ENCODE measurements at regions not wholly inside any gene's neighbourhood (a gene's known extent, or its start where the extent isn't known, plus 50 kb on each side); places are given as distances from the start of the nearest gene placed in this dataset.

DNA sequence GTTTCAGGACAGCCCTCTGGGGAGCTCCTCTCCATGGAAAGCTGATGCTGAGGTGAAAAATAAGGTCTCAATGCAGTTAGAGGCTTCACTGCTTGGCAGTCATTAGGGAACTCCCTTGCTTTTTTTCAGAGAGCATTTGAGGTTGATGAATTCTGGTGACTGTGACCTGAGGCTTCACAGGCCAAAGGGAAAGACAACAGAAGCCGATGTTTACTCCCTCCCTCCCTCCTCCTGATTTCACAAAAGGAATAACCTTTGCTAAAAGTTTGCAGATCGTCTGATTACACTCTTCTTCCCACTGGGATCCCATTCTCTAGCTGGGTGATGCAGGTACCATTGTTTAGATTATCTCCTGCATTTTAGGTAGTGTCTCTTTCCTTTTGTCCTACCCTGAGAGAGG is 329.4 kb downstream of the KIF4B start:
- no peaks in the 10 kb centered on the region for H3K27me3 ChIP-seq (ENCODE audit: control insufficient read depth, insufficient read depth, low read length)
- DNase-seq (ENCODE audit: low read depth, low spot score) (no peak), ATAC-seq (no peak)
- no peaks in the 10 kb centered on the region for H3K36me3 ChIP-seq (ENCODE audit: control insufficient read depth, insufficient read depth, low read length)
- no peak overlapping the region for H3K27ac ChIP-seq (ENCODE audit: low read length)
- BruUV-seq (replicated peaks): no TSS peak
- intact Hi-C loops (cut with micrococcal nuclease; ENCODE audit: unreplicated experiment) (no loop called here), in situ Hi-C loops (cut with HindIII; ENCODE audit: low pct_unique_long_range_greater_than_20kb, low sequenced_read_pairs) (no loop called here)
- no peak overlapping the region for H3K4me3 ChIP-seq (ENCODE audit: low read depth in 2 of 2, low read length in 2 of 2)
- CTCF ChIA-PET: no interaction called here
- TF ChIP-seq TCF7L2 (IDR thresholded peaks at IDR 0.05; ENCODE audit: low read depth, low read length): no peak
- H3K9me3 ChIP-seq (ENCODE audit: control insufficient read depth, insufficient read depth, low read depth, low read length): no peaks in the 10 kb centered on the region
- no peaks in the 10 kb centered on the region for H3K4me1 ChIP-seq (ENCODE audit: control insufficient read depth, insufficient read depth, low read length)
- POLR2A ChIA-PET: no interaction called here

DNA sequence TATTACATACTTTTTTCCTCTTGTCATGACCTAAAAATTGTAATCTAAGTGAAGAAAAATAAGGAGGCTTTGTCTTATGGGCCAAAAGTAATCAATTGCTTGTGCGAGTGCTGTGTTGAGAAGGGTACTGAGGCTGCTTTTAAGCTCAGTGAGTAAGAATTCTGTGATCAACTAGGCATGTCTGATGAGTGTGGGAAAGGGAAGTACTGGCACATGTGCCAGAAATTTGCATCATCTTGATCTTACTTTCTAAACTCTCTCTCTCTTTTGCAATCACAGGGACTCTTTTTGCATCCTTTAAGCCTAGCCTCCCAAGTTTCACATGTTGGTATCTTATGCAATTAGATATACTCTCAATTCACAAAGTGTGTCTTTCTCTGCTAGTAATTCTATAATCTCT is 329.9 kb downstream of the KIF4B start:
- POLR2A ChIA-PET: no interaction called here
- H3K36me3 ChIP-seq (ENCODE audit: control insufficient read depth, insufficient read depth, low read length): no peaks in the 10 kb centered on the region
- no TSS peak for BruUV-seq (replicated peaks)
- TF ChIP-seq SIN3A (IDR thresholded peaks at IDR 0.05; ENCODE audit: borderline replicate concordance, insufficient read depth, low read depth, low read length) (no peak), TCF7L2 (IDR thresholded peaks at IDR 0.05; ENCODE audit: low read depth, low read length) (no peak), POLR2AphosphoS5 (IDR thresholded peaks at IDR 0.05; ENCODE audit: low read depth, low read length) (no peak)
- TF ChIP-seq, protein P1, sequence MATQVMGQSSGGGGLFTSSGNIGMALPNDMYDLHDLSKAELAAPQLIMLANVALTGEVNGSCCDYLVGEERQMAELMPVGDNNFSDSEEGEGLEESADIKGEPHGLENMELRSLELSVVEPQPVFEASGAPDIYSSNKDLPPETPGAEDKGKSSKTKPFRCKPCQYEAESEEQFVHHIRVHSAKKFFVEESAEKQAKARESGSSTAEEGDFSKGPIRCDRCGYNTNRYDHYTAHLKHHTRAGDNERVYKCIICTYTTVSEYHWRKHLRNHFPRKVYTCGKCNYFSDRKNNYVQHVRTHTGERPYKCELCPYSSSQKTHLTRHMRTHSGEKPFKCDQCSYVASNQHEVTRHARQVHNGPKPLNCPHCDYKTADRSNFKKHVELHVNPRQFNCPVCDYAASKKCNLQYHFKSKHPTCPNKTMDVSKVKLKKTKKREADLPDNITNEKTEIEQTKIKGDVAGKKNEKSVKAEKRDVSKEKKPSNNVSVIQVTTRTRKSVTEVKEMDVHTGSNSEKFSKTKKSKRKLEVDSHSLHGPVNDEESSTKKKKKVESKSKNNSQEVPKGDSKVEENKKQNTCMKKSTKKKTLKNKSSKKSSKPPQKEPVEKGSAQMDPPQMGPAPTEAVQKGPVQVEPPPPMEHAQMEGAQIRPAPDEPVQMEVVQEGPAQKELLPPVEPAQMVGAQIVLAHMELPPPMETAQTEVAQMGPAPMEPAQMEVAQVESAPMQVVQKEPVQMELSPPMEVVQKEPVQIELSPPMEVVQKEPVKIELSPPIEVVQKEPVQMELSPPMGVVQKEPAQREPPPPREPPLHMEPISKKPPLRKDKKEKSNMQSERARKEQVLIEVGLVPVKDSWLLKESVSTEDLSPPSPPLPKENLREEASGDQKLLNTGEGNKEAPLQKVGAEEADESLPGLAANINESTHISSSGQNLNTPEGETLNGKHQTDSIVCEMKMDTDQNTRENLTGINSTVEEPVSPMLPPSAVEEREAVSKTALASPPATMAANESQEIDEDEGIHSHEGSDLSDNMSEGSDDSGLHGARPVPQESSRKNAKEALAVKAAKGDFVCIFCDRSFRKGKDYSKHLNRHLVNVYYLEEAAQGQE (IDR thresholded peaks at IDR 0.05; ENCODE audit: insufficient read depth in 1 of 2, low read depth in 2 of 2, low read length in 1 of 2): no peak
- TF ChIP-seq, protein P2, sequence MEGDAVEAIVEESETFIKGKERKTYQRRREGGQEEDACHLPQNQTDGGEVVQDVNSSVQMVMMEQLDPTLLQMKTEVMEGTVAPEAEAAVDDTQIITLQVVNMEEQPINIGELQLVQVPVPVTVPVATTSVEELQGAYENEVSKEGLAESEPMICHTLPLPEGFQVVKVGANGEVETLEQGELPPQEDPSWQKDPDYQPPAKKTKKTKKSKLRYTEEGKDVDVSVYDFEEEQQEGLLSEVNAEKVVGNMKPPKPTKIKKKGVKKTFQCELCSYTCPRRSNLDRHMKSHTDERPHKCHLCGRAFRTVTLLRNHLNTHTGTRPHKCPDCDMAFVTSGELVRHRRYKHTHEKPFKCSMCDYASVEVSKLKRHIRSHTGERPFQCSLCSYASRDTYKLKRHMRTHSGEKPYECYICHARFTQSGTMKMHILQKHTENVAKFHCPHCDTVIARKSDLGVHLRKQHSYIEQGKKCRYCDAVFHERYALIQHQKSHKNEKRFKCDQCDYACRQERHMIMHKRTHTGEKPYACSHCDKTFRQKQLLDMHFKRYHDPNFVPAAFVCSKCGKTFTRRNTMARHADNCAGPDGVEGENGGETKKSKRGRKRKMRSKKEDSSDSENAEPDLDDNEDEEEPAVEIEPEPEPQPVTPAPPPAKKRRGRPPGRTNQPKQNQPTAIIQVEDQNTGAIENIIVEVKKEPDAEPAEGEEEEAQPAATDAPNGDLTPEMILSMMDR (IDR thresholded peaks at IDR 0.05): no peak
- H3K9me3 ChIP-seq (ENCODE audit: control insufficient read depth, insufficient read depth, low read depth, low read length): no peaks in the 10 kb centered on the region
- CTCF ChIA-PET: no interaction called here
- no peak for ATAC-seq
- intact Hi-C loops (cut with micrococcal nuclease; ENCODE audit: unreplicated experiment): no loop called here
- no peaks in the 10 kb centered on the region for H3K4me1 ChIP-seq (ENCODE audit: control insufficient read depth, insufficient read depth, low read length)
- in situ Hi-C loops (cut with HindIII; ENCODE audit: low pct_unique_long_range_greater_than_20kb, low sequenced_read_pairs): no loop called here
- no peak overlapping the region for H3K27ac ChIP-seq (ENCODE audit: low read length)
- H3K4me3 ChIP-seq (ENCODE audit: low read depth in 2 of 2, low read length in 2 of 2): no peak overlapping the region
- no peaks in the 10 kb centered on the region for H3K27me3 ChIP-seq (ENCODE audit: control insufficient read depth, insufficient read depth, low read length)
- DNase-seq (ENCODE audit: low read depth, low spot score): no peak

DNA sequence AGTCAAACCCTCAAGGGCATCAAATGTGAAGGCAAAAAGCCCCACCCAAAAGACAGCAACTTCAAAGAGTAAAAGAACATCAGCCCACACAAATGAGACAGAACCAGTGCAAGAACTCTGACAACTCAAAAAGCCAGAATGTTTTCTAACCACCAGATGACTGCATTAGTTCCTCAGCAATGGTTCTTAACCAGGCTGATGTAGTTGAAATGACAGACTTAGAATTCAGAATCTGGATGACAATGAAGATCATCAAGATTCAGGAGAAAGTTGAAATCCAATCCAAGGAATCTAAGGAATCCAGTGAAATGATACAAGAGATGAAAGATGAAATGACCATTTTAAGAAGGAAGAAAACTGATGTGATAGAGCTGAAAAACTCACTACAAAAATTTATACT is 339.7 kb downstream of the KIF4B start:
- no TSS peak for BruUV-seq (replicated peaks)
- Histone ChIP-seq H3K4me3 (ENCODE audit: low read depth in 2 of 2, low read length in 2 of 2) (no peak overlapping the region), H3K27ac (ENCODE audit: low read length) (no peak overlapping the region), H3K4me1 (ENCODE audit: control insufficient read depth, insufficient read depth, low read length) (no peaks in the 10 kb centered on the region), H3K9me3 (ENCODE audit: control insufficient read depth, insufficient read depth, low read depth, low read length) (no peaks in the 10 kb centered on the region), H3K27me3 (ENCODE audit: control insufficient read depth, insufficient read depth, low read length) (no peaks in the 10 kb centered on the region), H3K36me3 (ENCODE audit: control insufficient read depth, insufficient read depth, low read length) (no peaks in the 10 kb centered on the region)
- ChIA-PET POLR2A (no interaction called here), CTCF (no interaction called here)
- DNase-seq (ENCODE audit: low read depth, low spot score) (no peak), ATAC-seq (no peak)
- in situ Hi-C loops (cut with HindIII; ENCODE audit: low pct_unique_long_range_greater_than_20kb, low sequenced_read_pairs) (no loop called here), intact Hi-C loops (cut with micrococcal nuclease; ENCODE audit: unreplicated experiment) (no loop called here)
- TF ChIP-seq SIN3A (IDR thresholded peaks at IDR 0.05; ENCODE audit: borderline replicate concordance, insufficient read depth, low read depth, low read length) (no peak), TCF7L2 (IDR thresholded peaks at IDR 0.05; ENCODE audit: low read depth, low read length) (no peak), POLR2AphosphoS5 (IDR thresholded peaks at IDR 0.05; ENCODE audit: low read depth, low read length) (no peak)
- TF ChIP-seq, protein P2 (IDR thresholded peaks at IDR 0.05): no peak
- TF ChIP-seq, protein P1 (IDR thresholded peaks at IDR 0.05; ENCODE audit: insufficient read depth in 1 of 2, low read depth in 2 of 2, low read length in 1 of 2): no peak
